HG02852 (cell line): ENCODE measurements at regions not wholly inside any gene's neighbourhood (a gene's known extent, or its start where the extent isn't known, plus 50 kb on each side); places are given as distances from the start of the nearest gene placed in this dataset.

Experiments used
- ATAC-seq: cut with Tn5 transposase; IDR thresholded peaks from one replicate; pipeline ENCODE4 v1.9.1; 2021; ENCODE audit warnings: mild to moderate bottlenecking, moderate library complexity; ENCODE audit not compliant: unreplicated experiment

GRCh38 chr15:70556779-70557178, 206.6 kb downstream of the UACA start:
- ATAC-seq: no peak

- no peak for ATAC-seq
Observed at GRCh38 chr15:70556151-70556741, 207.1 kb downstream of the UACA start.

- ATAC-seq: no peak
Observed at GRCh38 chr15:70555713-70556112, 207.6 kb downstream of the UACA start.

GRCh38 chr15:70547846-70548487, 215.4 kb downstream of the UACA start:
- ATAC-seq: no peak

- ATAC-seq: no peak
Observed at GRCh38 chr15:70545526-70545925, 217.8 kb downstream of the UACA start.

- no peak for ATAC-seq
Observed at GRCh38 chr15:70541511-70541910, 221.8 kb downstream of the UACA start.

GRCh38 chr15:70539912-70540530, 223.3 kb downstream of the UACA start:
- no peak for ATAC-seq

GRCh38 chr15:70539409-70539808, 223.9 kb downstream of the UACA start:
- no peak for ATAC-seq

- ATAC-seq: no peak
Observed at GRCh38 chr15:70538278-70538677, 225.1 kb downstream of the UACA start.

- no peak for ATAC-seq
Observed at GRCh38 chr15:70535955-70536338, 227.4 kb downstream of the UACA start.

GRCh38 chr15:70535071-70535954, 228.0 kb downstream of the UACA start:
- ATAC-seq: no peak

- no peak for ATAC-seq
Observed at GRCh38 chr15:70533931-70534742, 229.2 kb downstream of the UACA start.

- ATAC-seq: no peak
Observed at GRCh38 chr15:70532531-70533186, 230.7 kb downstream of the UACA start.

- ATAC-seq: no peak
Observed at GRCh38 chr15:70531576-70531975, 231.8 kb downstream of the UACA start.

- ATAC-seq: no peak
Observed at GRCh38 chr15:70530906-70531305, 232.5 kb downstream of the UACA start.

GRCh38 chr15:70530503-70530902, 232.9 kb downstream of the UACA start:
- no peak for ATAC-seq

- ATAC-seq: no peak
Observed at GRCh38 chr15:70530017-70530499, 233.3 kb downstream of the UACA start.

- no peak for ATAC-seq
Observed at GRCh38 chr15:70528816-70529215, 234.5 kb downstream of the UACA start.

GRCh38 chr15:70528270-70528706, 235.1 kb downstream of the UACA start:
- peak; percentile 79 for ATAC-seq

GRCh38 chr15:70526974-70527325, 236.4 kb downstream of the UACA start:
- ATAC-seq: no peak
